RWPE1 (cell line): ENCODE measurements at regions not wholly inside any gene's neighbourhood (a gene's known extent, or its start where the extent isn't known, plus 50 kb on each side); places are given as distances from the start of the nearest gene placed in this dataset.
"Not testable (repeated sequence)": the region's sequence is repeated elsewhere in the genome, so short reads cannot be mapped to it uniquely, and the experiment has no call there.

ENCODE experiments used
- CTCF ChIA-PET: fragments of 350-600 bp; sonication (Branson Sonifier 250); formaldehyde crosslinking; extraction: SDS; loops from one replicate; lab custom pipeline; 2021; lab: Yijun Ruan, JAX
- POLR2A ChIA-PET: fragments of 400-600 bp; formaldehyde crosslinking; extraction: SDS; loops from one replicate; lab custom pipeline; 2020; ENCODE audit warnings: antibody characterized with exemption; ENCODE audit not compliant: low non-redundant PET; lab: Yijun Ruan, JAX
- DNase-seq: peaks from one replicate; pipeline ENCODE4 v3.0.0; 2012; ENCODE audit warnings: low spot score
- H3K27ac ChIP-seq: fragments of 450-650 bp; 2 replicates; pipeline ENCODE4 v1.5.1; 2017
- CTCF ChIP-seq: fragments of 450-650 bp; conservative IDR thresholded peaks from 2 replicates; pipeline ENCODE4 v1.5.1; 2017; ENCODE audit warnings: low read depth, mild to moderate bottlenecking

GRCh38 chr6:122877302-122877701 is 88.2 kb downstream of the SMPDL3A start:
- ChIA-PET CTCF (interaction anchor here (0.6 kb wide), 1 partner anchor 22 kb away, joined by 4 read pairs; no protein-coding TSS in a partner anchor), POLR2A (no interaction called here)
- TF ChIP-seq CTCF: no peak
- H3K27ac ChIP-seq: no peak overlapping the region
- DNase-seq: no peak

GRCh38 chr6:122878796-122879195 is 89.7 kb downstream of the SMPDL3A start:
- no peak for DNase-seq
- TF ChIP-seq CTCF: no peak
- CTCF ChIA-PET: no interaction called here
- POLR2A ChIA-PET: no interaction called here
- no peak overlapping the region for H3K27ac ChIP-seq

- CTCF ChIA-PET: interaction anchor here (0.7 kb wide), 1 partner anchor 108 kb away, joined by 3 read pairs; no protein-coding TSS in a partner anchor
These were observed 97.4 kb downstream of the SMPDL3A start for GRCh38 chr6:122886481-122886880.

GRCh38 chr6:122887941-122888340 is 98.9 kb downstream of the SMPDL3A start:
- POLR2A ChIA-PET: no interaction called here
- CTCF ChIA-PET: no interaction called here
- no peak for DNase-seq
- TF ChIP-seq CTCF: no peak
- no peak overlapping the region for H3K27ac ChIP-seq

More at GRCh38 chr6:122886481-122886880, 97.4 kb downstream of the SMPDL3A start:
- DNase-seq: no peak
- no peak for TF ChIP-seq CTCF
- POLR2A ChIA-PET: no interaction called here
- no peak overlapping the region for H3K27ac ChIP-seq

GRCh38 chr6:122888680-122889079 is 99.6 kb downstream of the SMPDL3A start:
- DNase-seq, CTCF ChIA-PET, H3K27ac ChIP-seq, POLR2A ChIA-PET: not testable (repeated sequence)

GRCh38 chr6:122890250-122890649 is 101.2 kb downstream of the SMPDL3A start:
- ChIA-PET CTCF (no interaction called here), POLR2A (no interaction called here)
- H3K27ac ChIP-seq: no peak overlapping the region
- TF ChIP-seq CTCF: no peak
- DNase-seq: no peak

- no peak for TF ChIP-seq CTCF
- ChIA-PET POLR2A (no interaction called here), CTCF (interaction anchor here (0.6 to 0.7 kb wide), 2 partner anchors 22 to 806 kb away, joined by 4 to 6 read pairs; no protein-coding TSS in a partner anchor)
- DNase-seq: no peak
- H3K27ac ChIP-seq: no peak overlapping the region
These were observed 101.2 kb upstream of the CLVS2 start for GRCh38 chr6:122894791-122895190.
